Endothelial cell of umbilical vein (primary cell): ENCODE measurements at regions not wholly inside any gene's neighbourhood (a gene's known extent, or its start where the extent isn't known, plus 50 kb on each side); places are given as distances from the start of the nearest gene placed in this dataset.

ENCODE experiments used
- BruUV-seq: library from RNA; stranded (reverse); fragments of 400-500 nt; replicated peaks from 2 replicates; lab custom pipeline; 2021; lab: Mats Ljungman, UMichigan
- CTCF ChIA-PET: fragments of 300-600, 350-600 bp; sonication (Branson Sonifier 250); formaldehyde crosslinking; loops from one replicate; lab custom pipeline; 2021; ENCODE audit warnings: antibody characterized with exemption, inconsistent platforms; lab: Charles Lee
- POLR2A ChIA-PET: fragments of 300-600, 350-600 bp; sonication (Branson Sonifier 250); formaldehyde crosslinking; loops from one replicate; lab custom pipeline; 2021; ENCODE audit warnings: antibody characterized with exemption, inconsistent platforms; lab: Charles Lee
- DNase-seq: peaks from one replicate; pipeline ENCODE4 v3.0.0-alpha.2; 2011; ENCODE audit warnings: low read depth, low spot score
- FAIRE-seq: peaks from 2 replicates; lab custom pipeline; 2011; peaks lifted over from hg19 to GRCh38; lab: Jason Lieb, UNC
- H2AFZ ChIP-seq: 2 replicates; pipeline ENCODE4 v1.6.0; 2012; ENCODE audit warnings: low read depth, low read length, control low read depth, inconsistent platforms
- H3K27ac ChIP-seq: 2 replicates; pipeline ENCODE4 v1.5.1; 2011; ENCODE audit warnings: low read depth, mild to moderate bottlenecking, control low read depth, low read length, moderate library complexity; ENCODE audit not compliant: insufficient read depth
- H3K27me3 ChIP-seq, 2 experiments: 2 replicates each; pipeline versions ENCODE4 v1.6.0 to v1.6.1; 2011; ENCODE audit warnings: low read length in 2 of 2, mixed read lengths in 1 of 2; ENCODE audit not compliant: control insufficient read depth in 2 of 2, insufficient read depth in 2 of 2
- H3K36me3 ChIP-seq, 2 experiments: 2 replicates in 1 of 2; 3 replicates in 1 of 2; pipeline ENCODE4 v1.5.1; 2011; ENCODE audit warnings: low read length in 2 of 2, mild to moderate bottlenecking in 1 of 2, moderate library complexity in 1 of 2; ENCODE audit not compliant: control insufficient read depth in 2 of 2, insufficient read depth in 2 of 2; ENCODE audit errors: extremely low read depth in 1 of 2
- H3K4me1 ChIP-seq: 3 replicates; pipeline ENCODE4 v1.5.1; 2011; ENCODE audit warnings: mild to moderate bottlenecking, low read length; ENCODE audit not compliant: control insufficient read depth, insufficient read depth; ENCODE audit errors: extremely low read depth
- H3K4me2 ChIP-seq: 2 replicates; pipeline ENCODE4 v1.6.1; 2011; ENCODE audit warnings: low read length, control low read depth, mixed read lengths; ENCODE audit not compliant: insufficient read depth
- H3K4me3 ChIP-seq, 3 experiments: fragments of 200-600 bp in 1 of 3; sonication (generic), shearing (Covaris generic) in 1 of 3; replicated peaks in 1 of 3; 2 replicates each; pipeline ENCODE4 v1.5.1; 2011 to 2016; ENCODE audit warnings: control low read depth in 3 of 3, low read length in 3 of 3, mild to moderate bottlenecking in 2 of 3, inconsistent platforms in 1 of 3, low read depth in 1 of 3, moderate library complexity in 1 of 3; ENCODE audit not compliant: insufficient read depth in 1 of 3
- H3K79me2 ChIP-seq: 2 replicates; pipeline ENCODE4 v1.6.0; 2012; ENCODE audit warnings: low read length, inconsistent platforms; ENCODE audit not compliant: control insufficient read depth, insufficient read depth
- H3K9ac ChIP-seq: replicated peaks from 2 replicates; pipeline ENCODE3; 2011; ENCODE audit warnings: low read length, control low read depth; ENCODE audit not compliant: insufficient read depth; ENCODE audit errors: extremely low read depth
- H3K9me1 ChIP-seq: replicated peaks from 3 replicates; pipeline ENCODE4 v1.6.0; 2011; ENCODE audit warnings: mild to moderate bottlenecking, low read length; ENCODE audit not compliant: control insufficient read depth, insufficient read depth; ENCODE audit errors: extremely low read depth
- H3K9me3 ChIP-seq: replicated peaks from 2 replicates; pipeline ENCODE4 v1.5.1; 2012; ENCODE audit warnings: low read length, inconsistent platforms; ENCODE audit not compliant: control insufficient read depth, insufficient read depth
- H4K20me1 ChIP-seq: replicated peaks from 2 replicates; pipeline ENCODE3; 2011; ENCODE audit warnings: mild to moderate bottlenecking, low read length; ENCODE audit not compliant: control insufficient read depth, insufficient read depth; ENCODE audit errors: extremely low read depth
- EZH2 ChIP-seq: IDR thresholded peaks from 2 replicates; pipeline ENCODE4 v1.6.1; 2012; ENCODE audit warnings: borderline replicate concordance, low read depth, mild to moderate bottlenecking, moderate library complexity, low read length, inconsistent platforms; ENCODE audit not compliant: severe bottlenecking
- FOS ChIP-seq: IDR thresholded peaks from 2 replicates; pipeline ENCODE4 v1.6.1; 2011; ENCODE audit warnings: mild to moderate bottlenecking, low read length, moderate library complexity, borderline replicate concordance; ENCODE audit not compliant: insufficient read depth
- GATA2 ChIP-seq: IDR thresholded peaks from 2 replicates; pipeline ENCODE4 v1.7.0; 2011; ENCODE audit warnings: low read depth, mild to moderate bottlenecking, moderate library complexity, mixed read lengths, low read length; ENCODE audit not compliant: insufficient read length, insufficient read depth
- JUN ChIP-seq: IDR thresholded peaks from 2 replicates; pipeline ENCODE4 v1.6.1; 2011; ENCODE audit warnings: borderline replicate concordance, low read depth; ENCODE audit not compliant: insufficient read length, insufficient read depth
- MAX ChIP-seq: IDR thresholded peaks from 2 replicates; pipeline ENCODE4 v1.6.1; 2011; ENCODE audit not compliant: insufficient read depth, insufficient read length
- MYC ChIP-seq: IDR thresholded peaks from one replicate; pipeline ENCODE4 v1.6.1; 2011; ENCODE audit warnings: mild to moderate bottlenecking, low read depth, low read length
- POLR2A ChIP-seq: IDR thresholded peaks from 2 replicates; pipeline ENCODE4 v1.6.1; 2012; ENCODE audit warnings: low read depth, mild to moderate bottlenecking, control low read depth, low read length
- POLR2AphosphoS5 ChIP-seq: IDR thresholded peaks from 2 replicates; pipeline ENCODE4 v1.6.1; 2012; ENCODE audit warnings: low read depth, mild to moderate bottlenecking, control low read depth, low read length, moderate library complexity; ENCODE audit not compliant: insufficient read depth
- dilution Hi-C: fragments of 300-500 bp; cut with MboI; formaldehyde crosslinking; loops from one replicate; pipeline ENCODE4 v1.15.0; 2019; ENCODE audit warnings: low sequenced_read_pairs; ENCODE audit not compliant: extremely low pct_ligation_motif_present
- intact Hi-C: fragments of 100-400 bp; cut with micrococcal nuclease; formaldehyde crosslinking; loops from one replicate; pipeline ENCODE4 v1.10.0; 2022
- TF ChIP-seq, protein P1 (sequence below), 2 donors: IDR thresholded peaks; 1 replicate in 1 of 2; 2 replicates in 1 of 2; pipeline ENCODE4 v1.5.1; 2011; ENCODE audit warnings: low read length in 2 of 2, mild to moderate bottlenecking in 2 of 2, moderate library complexity in 2 of 2, control low read depth in 1 of 2, inconsistent platforms in 1 of 2, low read depth in 1 of 2; ENCODE audit not compliant: insufficient read depth in 1 of 2; ENCODE audit errors: extremely low read depth in 1 of 2

- H3K4me3 ChIP-seq, result no peak overlapping the region
- no peaks in the 10 kb centered on the region for H3K4me1 ChIP-seq
- DNase-seq (no peak), FAIRE-seq (no peak)
- no peak overlapping the region for H3K9ac ChIP-seq
- H3K36me3 ChIP-seq, result no peaks in the 10 kb centered on the region
- H3K27ac ChIP-seq, result no peak overlapping the region
- H3K4me2 ChIP-seq, result no peak overlapping the region
- no peaks in the 10 kb centered on the region for H3K79me2 ChIP-seq
- ChIA-PET POLR2A (no interaction called here), CTCF (no interaction called here)
- no peak overlapping the region for H2AFZ ChIP-seq
- H3K9me3 ChIP-seq, result peaks cover 3% of the 10 kb centered on the region
- no peaks in the 10 kb centered on the region for H3K27me3 ChIP-seq
- intact Hi-C loops (no loop called here), dilution Hi-C loops (no loop called here)
- BruUV-seq, result no TSS peak
- no peaks in the 10 kb centered on the region for H3K9me1 ChIP-seq
- no peak for TF ChIP-seq MYC
- TF ChIP-seq EZH2, result no peak
- H4K20me1 ChIP-seq, result no peaks in the 10 kb centered on the region
Measured at GRCh38 chr2:126476691-126477090, 179.3 kb upstream of the GYPC start.

- H3K36me3 ChIP-seq, result no peaks in the 10 kb centered on the region
- intact Hi-C loops, result no loop called here
- H3K79me2 ChIP-seq, result no peaks in the 10 kb centered on the region
- H4K20me1 ChIP-seq, result no peaks in the 10 kb centered on the region
- no peak overlapping the region for H3K9ac ChIP-seq
- no peaks in the 10 kb centered on the region for H3K4me1 ChIP-seq
- TF ChIP-seq MYC (no peak), EZH2 (no peak), POLR2AphosphoS5 (no peak), GATA2 (no peak), POLR2A (no peak), MAX (no peak), FOS (no peak), JUN (no peak)
- TF ChIP-seq, protein P1, sequence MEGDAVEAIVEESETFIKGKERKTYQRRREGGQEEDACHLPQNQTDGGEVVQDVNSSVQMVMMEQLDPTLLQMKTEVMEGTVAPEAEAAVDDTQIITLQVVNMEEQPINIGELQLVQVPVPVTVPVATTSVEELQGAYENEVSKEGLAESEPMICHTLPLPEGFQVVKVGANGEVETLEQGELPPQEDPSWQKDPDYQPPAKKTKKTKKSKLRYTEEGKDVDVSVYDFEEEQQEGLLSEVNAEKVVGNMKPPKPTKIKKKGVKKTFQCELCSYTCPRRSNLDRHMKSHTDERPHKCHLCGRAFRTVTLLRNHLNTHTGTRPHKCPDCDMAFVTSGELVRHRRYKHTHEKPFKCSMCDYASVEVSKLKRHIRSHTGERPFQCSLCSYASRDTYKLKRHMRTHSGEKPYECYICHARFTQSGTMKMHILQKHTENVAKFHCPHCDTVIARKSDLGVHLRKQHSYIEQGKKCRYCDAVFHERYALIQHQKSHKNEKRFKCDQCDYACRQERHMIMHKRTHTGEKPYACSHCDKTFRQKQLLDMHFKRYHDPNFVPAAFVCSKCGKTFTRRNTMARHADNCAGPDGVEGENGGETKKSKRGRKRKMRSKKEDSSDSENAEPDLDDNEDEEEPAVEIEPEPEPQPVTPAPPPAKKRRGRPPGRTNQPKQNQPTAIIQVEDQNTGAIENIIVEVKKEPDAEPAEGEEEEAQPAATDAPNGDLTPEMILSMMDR (IDR thresholded peaks at IDR 0.05; ENCODE audit: extremely low read depth in 1 of 2, insufficient read depth in 1 of 2, low read depth in 1 of 2, low read length in 2 of 2), result no peak
- H3K27me3 ChIP-seq, result no peaks in the 10 kb centered on the region
- H3K9me1 ChIP-seq, result no peaks in the 10 kb centered on the region
- POLR2A ChIA-PET, result no interaction called here
- no peak overlapping the region for H3K4me2 ChIP-seq
- DNase-seq, result no peak
- no peak overlapping the region for H2AFZ ChIP-seq
- CTCF ChIA-PET, result no interaction called here
- BruUV-seq, result no TSS peak
- dilution Hi-C loops, result no loop called here
- H3K9me3 ChIP-seq, result peaks cover 3% of the 10 kb centered on the region
- H3K27ac ChIP-seq, result no peak overlapping the region
- no peak for FAIRE-seq
- H3K4me3 ChIP-seq, result no peak overlapping the region
Measured at GRCh38 chr2:126480033-126480432, 175.9 kb upstream of the GYPC start.
